ENCODE measurements at regions not wholly inside any gene's neighbourhood (a gene's known extent, or its start where the extent isn't known, plus 50 kb on each side); places are given as distances from the start of the nearest gene placed in this dataset.

DNA sequence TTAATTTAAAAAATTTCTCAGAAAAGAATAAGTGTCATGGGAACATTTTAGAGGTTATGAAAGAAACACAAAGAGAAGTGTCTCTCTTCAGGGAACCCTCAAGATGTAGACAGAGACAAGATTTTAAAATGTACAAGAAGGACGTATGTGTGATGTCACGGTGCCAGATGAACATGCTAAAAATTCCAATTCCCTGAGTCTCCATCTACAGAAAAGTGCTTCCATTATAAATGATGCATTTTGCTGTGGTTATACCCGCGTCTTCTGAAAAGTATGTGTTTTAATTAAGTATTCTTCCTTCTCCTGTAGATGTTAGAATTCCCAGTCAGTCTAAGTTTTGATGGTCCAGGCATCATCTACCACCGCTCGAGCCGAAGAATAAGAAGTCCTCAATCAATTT, 489.1 kb downstream of the PREX1 start:
- TF ChIP-seq, protein P1, sequence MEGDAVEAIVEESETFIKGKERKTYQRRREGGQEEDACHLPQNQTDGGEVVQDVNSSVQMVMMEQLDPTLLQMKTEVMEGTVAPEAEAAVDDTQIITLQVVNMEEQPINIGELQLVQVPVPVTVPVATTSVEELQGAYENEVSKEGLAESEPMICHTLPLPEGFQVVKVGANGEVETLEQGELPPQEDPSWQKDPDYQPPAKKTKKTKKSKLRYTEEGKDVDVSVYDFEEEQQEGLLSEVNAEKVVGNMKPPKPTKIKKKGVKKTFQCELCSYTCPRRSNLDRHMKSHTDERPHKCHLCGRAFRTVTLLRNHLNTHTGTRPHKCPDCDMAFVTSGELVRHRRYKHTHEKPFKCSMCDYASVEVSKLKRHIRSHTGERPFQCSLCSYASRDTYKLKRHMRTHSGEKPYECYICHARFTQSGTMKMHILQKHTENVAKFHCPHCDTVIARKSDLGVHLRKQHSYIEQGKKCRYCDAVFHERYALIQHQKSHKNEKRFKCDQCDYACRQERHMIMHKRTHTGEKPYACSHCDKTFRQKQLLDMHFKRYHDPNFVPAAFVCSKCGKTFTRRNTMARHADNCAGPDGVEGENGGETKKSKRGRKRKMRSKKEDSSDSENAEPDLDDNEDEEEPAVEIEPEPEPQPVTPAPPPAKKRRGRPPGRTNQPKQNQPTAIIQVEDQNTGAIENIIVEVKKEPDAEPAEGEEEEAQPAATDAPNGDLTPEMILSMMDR (conservative IDR thresholded peaks at IDR 0.05; ENCODE audit: low read depth, low read length), result no peak
- no peak for TF ChIP-seq EZH2 (IDR thresholded peaks at IDR 0.05; ENCODE audit: borderline replicate concordance, low read depth, low read length, poor library complexity, severe bottlenecking)

Measured in A673 (cell line).